IMR-90 (cell line): ENCODE measurements at regions not wholly inside any gene's neighbourhood (a gene's known extent, or its start where the extent isn't known, plus 50 kb on each side); places are given as distances from the start of the nearest gene placed in this dataset.

Experiments
- CEBPB ChIP-seq: IDR thresholded peaks from 2 replicates; pipeline ENCODE4 v1.6.1; 2012; ENCODE audit warnings: low read depth, low read length, improper control_type of control experiment
- CHD1 ChIP-seq: IDR thresholded peaks from 2 replicates; pipeline ENCODE4 v1.6.1; 2012; ENCODE audit warnings: low read depth, low read length, improper control_type of control experiment
- CTCF ChIP-seq: conservative IDR thresholded peaks from 2 replicates; pipeline ENCODE4 v1.5.1; 2012; ENCODE audit warnings: mild to moderate bottlenecking, low read depth, low read length, improper control_type of control experiment
- MAZ ChIP-seq: IDR thresholded peaks from 2 replicates; pipeline ENCODE4 v1.6.1; 2012; ENCODE audit warnings: low read depth, mild to moderate bottlenecking, low read length, improper control_type of control experiment, moderate library complexity, borderline replicate concordance
- POLR2A ChIP-seq: IDR thresholded peaks from 2 replicates; pipeline ENCODE4 v1.6.1; 2012; ENCODE audit warnings: mild to moderate bottlenecking, low read depth, low read length
- RAD21 ChIP-seq: IDR thresholded peaks from 2 replicates; pipeline ENCODE4 v1.6.1; 2012; ENCODE audit warnings: low read length, improper control_type of control experiment
- RFX5 ChIP-seq: IDR thresholded peaks from 2 replicates; pipeline ENCODE4 v1.8.0; 2012; ENCODE audit warnings: low read depth, mild to moderate bottlenecking, low read length, moderate library complexity
- SMC3 ChIP-seq: fragments of 150-350 bp; IDR thresholded peaks from 2 replicates; pipeline ENCODE4 v1.6.1; 2016; ENCODE audit warnings: low read depth, mild to moderate bottlenecking, antibody characterized with exemption, low read length, moderate library complexity
- USF2 ChIP-seq: fragments of 150-350 bp; IDR thresholded peaks from 2 replicates; pipeline ENCODE4 v1.6.1; 2017; ENCODE audit warnings: mild to moderate bottlenecking, antibody characterized with exemption, low read length, low read depth

GRCh38 chr6:134537146-134537555, 219.2 kb upstream of the SGK1 start:
- peak; percentile 28 for TF ChIP-seq CEBPB
- TF ChIP-seq CTCF: peak; percentile 33
- TF ChIP-seq POLR2A: no peak
- peak; percentile 29; the same call in 1 of the 2 replicates for TF ChIP-seq SMC3
- no peak for TF ChIP-seq USF2
- TF ChIP-seq RAD21: peak; percentile 58
- no peak for TF ChIP-seq MAZ
- no peak for TF ChIP-seq CHD1
- TF ChIP-seq RFX5: no peak
